Activated CD4-positive, CD25-positive, alpha-beta regulatory T cell (primary cell): ENCODE measurements at regions not wholly inside any gene's neighbourhood (a gene's known extent, or its start where the extent isn't known, plus 50 kb on each side); places are given as distances from the start of the nearest gene placed in this dataset.

Source experiments
- DNase-seq, 4 experiments: peaks; one replicate each; lab custom pipeline; 2025; lab: John Stamatoyannopoulos, UW

- no peak for DNase-seq
Observed at GRCh38 chr18:8969639-8970390, 132.7 kb upstream of the NDUFV2 start.

GRCh38 chr18:8970843-8971242 lies 131.7 kb upstream of the NDUFV2 start:
- no peak for DNase-seq

- no peak for DNase-seq
Observed at GRCh38 chr18:8972116-8972515, 130.4 kb upstream of the NDUFV2 start.

- DNase-seq, result no peak
Observed at GRCh38 chr18:8974279-8974678, 128.2 kb upstream of the NDUFV2 start.

GRCh38 chr18:8974696-8975095 lies 127.8 kb upstream of the NDUFV2 start:
- DNase-seq, result no peak

- no peak for DNase-seq
Observed at GRCh38 chr18:8975624-8976023, 126.9 kb upstream of the NDUFV2 start.

- no peak for DNase-seq
Observed at GRCh38 chr18:8976606-8977005, 125.9 kb upstream of the NDUFV2 start.

GRCh38 chr18:8977166-8977565 lies 125.3 kb upstream of the NDUFV2 start:
- no peak for DNase-seq

GRCh38 chr18:8977701-8978100 lies 124.8 kb upstream of the NDUFV2 start:
- DNase-seq, result no peak

GRCh38 chr18:8978394-8978793 lies 124.1 kb upstream of the NDUFV2 start:
- no peak for DNase-seq

- no peak for DNase-seq
Observed at GRCh38 chr18:8979258-8979988, 123.1 kb upstream of the NDUFV2 start.

GRCh38 chr18:8980496-8980895 lies 122.0 kb upstream of the NDUFV2 start:
- no peak for DNase-seq

GRCh38 chr18:8980918-8981317 lies 121.6 kb upstream of the NDUFV2 start:
- no peak for DNase-seq

- DNase-seq, result no peak
Observed at GRCh38 chr18:8982416-8983183, 119.9 kb upstream of the NDUFV2 start.

GRCh38 chr18:8983195-8983594 lies 119.3 kb upstream of the NDUFV2 start:
- DNase-seq, result no peak

- no peak for DNase-seq
Observed at GRCh38 chr18:8984131-8984721, 118.3 kb upstream of the NDUFV2 start.

GRCh38 chr18:8987241-8987640 lies 115.3 kb upstream of the NDUFV2 start:
- DNase-seq, result no peak

- DNase-seq, result peak; percentile 2 to 16 (median 8)
Observed at GRCh38 chr18:8988260-8988871, 114.1 kb upstream of the NDUFV2 start.

- DNase-seq, result no peak
Observed at GRCh38 chr18:8989017-8989416, 113.5 kb upstream of the NDUFV2 start.

GRCh38 chr18:8989855-8990254 lies 112.6 kb upstream of the NDUFV2 start:
- no peak for DNase-seq

- no peak for DNase-seq
Observed at GRCh38 chr18:8990276-8991031, 112.0 kb upstream of the NDUFV2 start.
